HG02763 (cell line): ENCODE measurements at regions not wholly inside any gene's neighbourhood (a gene's known extent, or its start where the extent isn't known, plus 50 kb on each side); places are given as distances from the start of the nearest gene placed in this dataset.

Source experiments
- ATAC-seq: cut with Tn5 transposase; IDR thresholded peaks from one replicate; pipeline ENCODE4 v1.9.1; 2021; ENCODE audit warnings: mild to moderate bottlenecking, moderate library complexity; ENCODE audit not compliant: unreplicated experiment

GRCh38 chr4:137641544-137641943 lies 109.2 kb upstream of the PCDH18 start:
- no peak for ATAC-seq

GRCh38 chr4:137640838-137641158 lies 108.5 kb upstream of the PCDH18 start:
- no peak for ATAC-seq

- ATAC-seq: no peak
These were observed 108.0 kb upstream of the PCDH18 start for GRCh38 chr4:137640156-137640837.

- ATAC-seq: no peak
These were observed 106.6 kb upstream of the PCDH18 start for GRCh38 chr4:137638934-137639333.

- no peak for ATAC-seq
These were observed 103.3 kb upstream of the PCDH18 start for GRCh38 chr4:137635601-137636000.

- no peak for ATAC-seq
These were observed 102.8 kb upstream of the PCDH18 start for GRCh38 chr4:137635108-137635507.

GRCh38 chr4:137632842-137633241 lies 100.5 kb upstream of the PCDH18 start:
- no peak for ATAC-seq

GRCh38 chr4:137631605-137632004 lies 99.3 kb upstream of the PCDH18 start:
- no peak for ATAC-seq

GRCh38 chr4:137630252-137630651 lies 98.0 kb upstream of the PCDH18 start:
- no peak for ATAC-seq

- no peak for ATAC-seq
These were observed 95.6 kb upstream of the PCDH18 start for GRCh38 chr4:137627739-137628460.

- ATAC-seq: no peak
These were observed 94.8 kb upstream of the PCDH18 start for GRCh38 chr4:137626942-137627738.

GRCh38 chr4:137623013-137623412 lies 90.7 kb upstream of the PCDH18 start:
- no peak for ATAC-seq

- no peak for ATAC-seq
These were observed 88.8 kb upstream of the PCDH18 start for GRCh38 chr4:137621056-137621455.

GRCh38 chr4:137614491-137614890 lies 82.2 kb upstream of the PCDH18 start:
- ATAC-seq: no peak

- no peak for ATAC-seq
These were observed 79.9 kb upstream of the PCDH18 start for GRCh38 chr4:137611998-137612700.

GRCh38 chr4:137610960-137611359 lies 78.7 kb upstream of the PCDH18 start:
- ATAC-seq: no peak

GRCh38 chr4:137609718-137610430 lies 77.6 kb upstream of the PCDH18 start:
- ATAC-seq: no peak

- no peak for ATAC-seq
These were observed 75.8 kb upstream of the PCDH18 start for GRCh38 chr4:137608085-137608484.

GRCh38 chr4:137602436-137602835 lies 70.1 kb upstream of the PCDH18 start:
- no peak for ATAC-seq

GRCh38 chr4:137601934-137602333 lies 69.6 kb upstream of the PCDH18 start:
- no peak for ATAC-seq

GRCh38 chr4:137599734-137600133 lies 67.4 kb upstream of the PCDH18 start:
- no peak for ATAC-seq
